ENCODE measurements at regions not wholly inside any gene's neighbourhood (a gene's known extent, or its start where the extent isn't known, plus 50 kb on each side); places are given as distances from the start of the nearest gene placed in this dataset.
"Not testable (repeated sequence)": the region's sequence is repeated elsewhere in the genome, so short reads cannot be mapped to it uniquely, and the experiment has no call there.

DNA sequence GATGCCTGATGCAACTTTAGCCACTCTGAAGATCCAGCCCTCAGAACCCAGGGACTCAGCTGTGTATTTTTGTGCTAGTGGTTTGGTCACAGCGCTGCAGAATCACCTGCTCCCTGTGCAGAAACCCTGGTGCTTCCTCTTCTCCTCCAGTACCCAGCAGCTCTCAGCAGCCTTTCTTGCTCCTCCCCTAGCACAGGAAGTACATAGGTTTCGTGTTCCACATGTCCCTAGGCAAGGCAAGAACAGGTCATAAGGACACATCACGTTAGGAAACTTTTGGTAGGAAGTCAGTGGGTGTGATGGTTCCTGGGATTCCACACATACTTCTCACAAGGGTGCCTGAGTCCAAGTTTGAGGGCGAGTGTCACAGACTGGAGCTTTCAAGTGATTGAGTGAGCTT is 167.9 kb upstream of the PRSS1 start:
- no peak for FAIRE-seq

DNA sequence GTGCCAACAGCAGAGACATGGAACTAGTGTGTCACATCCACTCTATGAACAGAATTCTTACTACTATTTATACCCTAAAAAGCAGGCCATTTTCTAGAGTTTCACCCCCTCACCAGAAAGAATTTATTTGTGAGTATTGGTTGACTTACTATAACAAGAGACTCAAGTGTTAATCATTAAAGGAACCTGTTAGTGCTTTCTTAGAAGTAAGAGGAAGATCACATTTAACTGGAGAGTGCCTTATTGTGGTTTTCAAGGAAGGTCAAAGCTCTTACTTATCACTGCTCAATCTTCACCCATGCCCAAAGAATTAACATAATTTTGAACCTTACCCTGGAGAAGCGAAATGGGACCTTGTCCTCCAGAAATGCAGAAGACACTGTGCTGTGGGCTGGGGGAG is 169.3 kb upstream of the PRSS1 start:
- FAIRE-seq (no peak), DNase-seq (ENCODE audit: low spot score in 2 of 2) (no peak)

More for the DNA sequence above, 167.9 kb upstream of the PRSS1 start:
- no peak for DNase-seq (ENCODE audit: low spot score in 2 of 2)

DNA sequence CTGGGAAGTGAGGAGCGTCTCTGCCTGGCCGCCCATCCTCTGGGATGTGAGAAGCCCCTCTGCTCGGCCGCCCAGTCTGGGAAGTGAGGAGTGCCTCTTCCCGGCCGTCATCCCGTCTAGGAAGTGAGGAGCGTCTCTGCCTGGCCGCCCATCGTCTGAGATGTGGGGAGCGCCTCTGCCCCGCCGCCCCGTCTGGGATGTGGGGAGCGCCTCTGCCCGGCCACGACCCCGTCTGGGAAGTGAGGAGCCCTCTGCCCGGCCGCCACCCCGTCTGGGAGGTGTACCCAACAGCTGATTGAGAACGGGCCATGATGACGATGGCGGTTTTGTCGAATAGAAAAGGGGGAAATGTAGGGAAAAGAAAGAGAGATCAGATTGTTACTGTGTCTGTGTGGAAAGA is 173.9 kb upstream of the PRSS1 start:
- not testable (repeated sequence) for FAIRE-seq; DNase-seq (ENCODE audit: low spot score in 2 of 2)

DNA sequence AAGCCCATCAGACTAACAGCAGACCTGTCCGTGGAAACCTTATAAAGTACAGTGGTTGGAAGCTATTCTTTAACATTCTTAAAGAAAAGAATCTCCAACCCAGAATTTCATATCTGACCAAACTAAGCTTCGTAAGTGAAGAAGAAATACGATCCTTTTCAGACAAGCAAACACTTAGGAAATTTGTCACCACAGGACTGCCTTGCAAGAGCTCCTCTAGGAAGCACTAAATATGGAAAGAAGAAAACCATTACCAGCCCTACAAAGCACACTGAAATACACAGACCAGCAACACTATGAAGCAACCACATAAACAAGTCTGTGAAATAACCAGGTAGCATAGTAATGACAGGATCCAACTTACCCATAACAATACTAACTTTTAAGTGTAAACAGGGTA is 177.7 kb upstream of the PRSS1 start:
- no peak for FAIRE-seq
- no peak for DNase-seq (ENCODE audit: low spot score in 2 of 2)

DNA sequence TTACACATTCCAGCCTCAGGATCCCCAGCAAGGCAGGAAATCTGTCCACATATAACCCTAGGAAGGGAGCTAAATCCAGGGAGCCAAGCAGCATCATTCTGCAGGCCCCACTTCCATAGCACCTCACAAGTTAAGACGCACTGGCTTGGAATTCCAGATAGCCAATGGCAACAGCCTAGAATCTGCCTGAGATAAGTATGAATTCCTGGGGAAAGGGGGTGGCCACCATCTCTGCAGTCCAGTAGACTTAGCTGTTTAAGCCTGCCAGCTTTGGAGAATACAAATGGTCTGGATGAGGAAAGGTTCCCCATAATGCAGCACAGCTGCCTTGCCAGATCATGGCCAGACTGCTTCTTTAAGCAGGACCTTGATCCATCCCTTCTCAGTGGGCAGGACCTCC is 179.4 kb upstream of the PRSS1 start:
- DNase-seq (ENCODE audit: low spot score in 2 of 2), result no peak
- FAIRE-seq, result no peak

DNA sequence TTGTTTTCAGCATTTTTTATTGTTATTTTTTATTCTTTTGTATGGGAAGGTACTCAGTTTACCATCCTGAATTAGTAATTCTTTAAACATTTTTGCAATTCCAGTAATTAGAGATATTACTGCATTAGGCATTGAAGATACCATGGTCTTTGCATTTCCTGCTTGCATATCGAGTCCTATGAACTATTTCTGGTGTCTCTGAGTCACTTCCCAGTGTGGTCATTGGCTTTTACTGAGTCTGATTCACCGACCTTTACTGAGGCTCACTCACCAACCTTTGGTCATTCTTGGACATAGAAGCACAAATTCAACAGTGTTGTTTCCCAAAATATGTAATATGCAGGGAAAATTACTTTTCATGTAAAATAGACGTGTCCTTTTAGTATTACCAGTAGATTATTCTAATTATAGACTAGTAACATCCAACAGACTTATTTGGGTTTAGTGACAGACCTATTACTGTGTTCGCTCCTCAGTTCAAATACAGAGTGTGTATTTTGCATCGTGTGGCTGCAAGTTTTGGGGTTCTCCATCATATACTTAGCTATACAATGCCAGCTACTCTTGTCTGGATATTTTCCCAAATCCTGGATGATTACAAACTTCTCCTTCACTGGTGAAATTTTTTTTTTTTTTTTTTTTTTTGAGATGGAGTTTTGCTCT is 180.7 kb upstream of the PRSS1 start:
- DNase-seq (ENCODE audit: low spot score in 2 of 2), result no peak
- FAIRE-seq, result no peak

DNA sequence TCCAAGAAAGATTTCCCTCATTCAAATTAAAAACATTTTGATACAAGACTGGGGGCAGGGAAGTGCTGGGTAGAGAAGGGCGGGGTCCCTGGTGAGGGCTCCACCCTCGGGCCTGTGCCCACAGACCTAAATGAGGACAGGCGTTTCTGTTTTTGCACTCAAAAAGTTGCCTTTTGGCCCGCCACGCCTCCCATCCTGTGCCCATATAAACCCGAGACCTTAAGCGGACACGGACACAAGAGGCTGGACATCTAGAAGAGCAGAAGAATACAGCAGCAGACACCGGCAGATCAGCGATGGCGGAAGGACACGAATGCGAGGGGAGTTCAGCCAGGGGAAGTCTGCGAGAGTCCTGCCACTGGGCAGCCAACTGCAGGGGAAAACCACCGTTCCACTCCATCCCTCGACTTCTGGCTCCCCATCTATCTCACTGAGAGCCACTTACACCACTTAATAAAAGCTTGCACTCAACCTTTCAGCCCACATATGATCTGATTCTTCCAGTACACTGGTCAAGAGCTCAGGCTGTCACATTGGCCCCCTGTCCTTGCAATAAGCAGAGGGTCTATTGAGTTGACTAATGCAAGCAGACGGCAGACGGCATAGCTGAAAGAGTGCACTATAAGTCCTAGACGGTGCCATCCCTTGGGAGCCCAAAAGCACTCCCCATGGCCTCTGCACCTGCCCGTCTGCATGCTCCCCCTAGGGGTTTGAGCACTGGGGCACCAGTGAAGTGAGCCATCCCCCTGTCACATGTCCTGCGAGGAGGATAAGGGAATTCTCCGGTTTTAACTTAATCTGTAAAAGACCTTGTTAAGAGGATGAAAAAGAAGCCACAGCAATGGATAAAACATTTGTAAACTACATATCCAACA is 181.8 kb upstream of the PRSS1 start:
- no peak for FAIRE-seq
- no peak for DNase-seq (ENCODE audit: low spot score in 2 of 2)

DNA sequence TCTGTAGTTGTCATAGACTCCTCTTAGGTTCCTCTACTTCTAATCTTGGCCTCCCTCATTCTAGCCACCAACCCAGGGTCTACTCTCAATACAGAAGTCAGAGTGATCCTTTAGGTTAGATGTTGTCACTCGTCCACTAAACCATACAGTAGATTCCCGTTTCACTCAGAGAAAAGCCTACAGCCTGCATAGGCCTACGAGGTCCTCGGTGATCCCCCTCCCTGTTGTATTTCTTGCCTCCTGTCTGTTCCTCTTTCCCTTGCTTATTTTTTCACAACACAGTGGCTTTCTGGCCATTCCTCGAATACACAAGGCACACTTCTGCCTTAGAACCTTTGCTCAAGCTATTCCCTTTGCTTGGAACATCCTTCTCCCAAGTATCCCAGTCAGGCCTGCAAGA is 183.0 kb upstream of the PRSS1 start:
- no peak for FAIRE-seq
- no peak for DNase-seq (ENCODE audit: low spot score in 2 of 2)

DNA sequence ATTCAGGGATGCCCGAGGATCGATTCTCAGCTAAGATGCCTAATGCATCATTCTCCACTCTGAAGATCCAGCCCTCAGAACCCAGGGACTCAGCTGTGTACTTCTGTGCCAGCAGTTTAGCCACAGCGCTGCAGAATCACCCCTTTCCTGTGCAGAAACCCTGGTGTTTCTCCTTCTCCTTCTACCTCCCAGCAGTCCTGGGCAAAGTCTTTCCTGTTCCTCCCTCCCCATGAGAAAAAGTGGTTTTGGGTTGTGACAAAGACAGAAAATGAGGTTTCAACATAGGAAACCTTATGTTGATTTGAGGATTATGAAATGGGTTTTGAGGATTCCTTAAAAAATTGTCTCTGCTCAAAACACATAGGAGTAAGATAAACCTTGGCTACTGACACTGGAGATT is 185.1 kb upstream of the PRSS1 start:
- FAIRE-seq; DNase-seq (ENCODE audit: low spot score in 2 of 2): not testable (repeated sequence)

DNA sequence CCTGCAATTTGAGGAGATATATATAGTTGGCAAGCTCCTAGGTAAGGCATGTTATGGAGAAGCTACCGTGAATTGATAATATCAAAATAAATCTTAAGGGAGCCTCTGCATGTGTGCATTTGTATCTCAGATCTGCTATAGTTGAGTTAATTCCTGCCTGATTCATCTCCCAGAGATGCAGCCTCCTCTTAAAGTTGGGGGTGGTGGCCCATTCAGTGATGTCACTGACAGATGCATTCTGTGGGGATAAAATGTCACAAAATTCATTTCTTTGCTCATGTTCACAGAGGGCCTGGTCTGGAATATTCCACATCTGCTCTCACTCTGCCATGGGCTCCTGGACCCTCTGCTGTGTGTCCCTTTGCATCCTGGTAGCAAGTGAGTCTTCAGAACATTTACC is 185.8 kb upstream of the PRSS1 start:
- FAIRE-seq (no peak), DNase-seq (ENCODE audit: low spot score in 2 of 2) (no peak)

DNA sequence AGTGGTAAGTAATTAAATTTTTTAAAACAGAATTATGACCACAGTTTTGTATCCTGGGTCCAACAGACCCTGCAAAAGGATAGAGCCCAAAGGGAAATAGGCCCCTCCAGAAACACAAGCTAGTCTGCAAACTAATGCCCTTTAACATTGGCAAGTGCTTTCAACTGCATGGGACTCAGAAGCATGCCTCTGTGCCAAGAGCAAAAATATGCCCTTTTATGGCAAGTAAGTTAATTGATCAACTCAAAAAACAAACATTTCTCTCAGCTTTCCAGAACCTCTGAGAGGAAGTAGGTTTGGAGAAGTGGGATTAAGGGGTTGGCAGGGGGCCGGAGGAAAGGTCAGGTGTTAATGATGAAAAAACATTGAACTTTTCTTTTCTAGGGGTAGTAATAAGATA is 186.6 kb upstream of the PRSS1 start:
- no peak for FAIRE-seq

DNA sequence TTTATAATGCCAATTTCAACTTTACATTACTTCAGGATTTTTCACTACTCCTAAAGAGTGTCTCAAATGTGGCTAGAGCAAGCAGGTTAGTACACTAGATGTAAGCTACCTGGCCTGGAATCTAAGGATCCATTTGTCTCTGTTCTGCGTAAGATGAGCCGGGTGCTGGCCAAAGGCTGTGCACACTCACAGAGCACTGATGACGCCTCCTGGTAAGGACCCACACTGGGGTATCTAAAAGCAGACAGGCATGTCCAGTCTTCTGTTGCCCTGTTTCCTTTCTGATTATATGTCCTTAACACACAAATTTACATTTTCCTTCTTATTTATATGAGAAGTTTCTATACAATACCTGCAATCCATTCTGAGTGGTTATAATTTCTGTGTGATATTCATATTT is 187.9 kb upstream of the PRSS1 start:
- not testable (repeated sequence) for DNase-seq (ENCODE audit: low spot score in 2 of 2); FAIRE-seq

More for the DNA sequence above, 186.6 kb upstream of the PRSS1 start:
- DNase-seq (ENCODE audit: low spot score in 2 of 2), result no peak

DNA sequence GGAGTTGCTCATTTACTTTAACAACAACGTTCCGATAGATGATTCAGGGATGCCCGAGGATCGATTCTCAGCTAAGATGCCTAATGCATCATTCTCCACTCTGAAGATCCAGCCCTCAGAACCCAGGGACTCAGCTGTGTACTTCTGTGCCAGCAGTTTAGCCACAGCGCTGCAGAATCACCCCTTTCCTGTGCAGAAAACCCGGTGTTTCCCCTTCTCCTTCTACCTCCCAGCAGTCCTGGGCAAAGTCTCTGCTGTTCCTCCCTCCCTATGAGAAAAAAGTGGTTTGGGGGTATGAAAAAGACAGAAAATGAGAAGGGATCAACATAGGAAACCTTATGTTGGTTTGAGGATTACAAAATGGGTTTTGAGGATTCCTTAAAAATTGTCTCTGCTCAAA is 188.5 kb upstream of the PRSS1 start:
- FAIRE-seq; DNase-seq (ENCODE audit: low spot score in 2 of 2): not testable (repeated sequence)

DNA sequence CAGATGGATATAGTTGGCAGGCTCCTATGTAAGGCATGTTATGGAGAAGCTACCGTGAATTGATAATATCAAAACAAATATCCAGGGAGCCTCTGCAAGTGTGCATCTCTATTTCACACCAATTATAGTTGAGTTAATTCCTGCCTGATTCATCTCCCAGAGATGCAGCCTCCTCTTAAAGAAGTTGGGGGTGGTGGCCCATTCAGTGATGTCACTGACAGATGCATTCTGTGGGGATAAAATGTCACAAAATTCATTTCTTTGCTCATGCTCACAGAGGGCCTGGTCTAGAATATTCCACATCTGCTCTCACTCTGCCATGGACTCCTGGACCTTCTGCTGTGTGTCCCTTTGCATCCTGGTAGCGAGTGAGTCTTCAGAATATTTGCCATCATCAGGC is 189.1 kb upstream of the PRSS1 start:
- DNase-seq (ENCODE audit: low spot score in 2 of 2) (no peak), FAIRE-seq (no peak)

DNA sequence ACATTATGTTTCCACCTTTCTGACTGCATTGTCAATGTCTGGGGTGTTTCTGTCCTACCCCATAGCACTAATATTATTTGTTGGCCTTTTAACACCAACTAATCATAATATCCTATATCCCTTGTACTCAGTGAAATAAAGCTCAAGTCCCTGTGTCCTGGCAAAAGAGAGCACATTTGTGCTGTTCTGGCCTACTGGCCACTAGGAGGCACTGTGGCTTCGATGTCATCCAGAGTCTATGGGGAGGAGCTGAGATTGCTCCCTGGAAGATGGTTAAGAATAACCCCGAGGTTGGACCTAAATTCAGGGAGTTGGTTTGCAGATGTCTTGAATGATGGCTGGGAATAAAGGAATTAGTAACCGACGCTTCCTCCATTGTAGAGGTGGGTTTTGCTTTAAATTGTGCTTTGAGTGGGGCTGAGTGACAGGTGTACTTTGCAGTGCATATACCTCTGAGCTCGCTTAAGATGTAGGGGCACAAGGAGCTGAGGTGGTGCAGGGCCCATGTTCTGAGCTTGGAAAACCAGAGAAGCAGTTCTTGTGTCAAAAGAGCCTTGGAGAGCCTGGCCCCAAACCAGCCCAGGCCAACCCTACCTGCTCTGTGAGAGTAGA is 191.2 kb upstream of the PRSS1 start:
- DNase-seq (ENCODE audit: low spot score in 2 of 2), result no peak
- FAIRE-seq, result no peak

DNA sequence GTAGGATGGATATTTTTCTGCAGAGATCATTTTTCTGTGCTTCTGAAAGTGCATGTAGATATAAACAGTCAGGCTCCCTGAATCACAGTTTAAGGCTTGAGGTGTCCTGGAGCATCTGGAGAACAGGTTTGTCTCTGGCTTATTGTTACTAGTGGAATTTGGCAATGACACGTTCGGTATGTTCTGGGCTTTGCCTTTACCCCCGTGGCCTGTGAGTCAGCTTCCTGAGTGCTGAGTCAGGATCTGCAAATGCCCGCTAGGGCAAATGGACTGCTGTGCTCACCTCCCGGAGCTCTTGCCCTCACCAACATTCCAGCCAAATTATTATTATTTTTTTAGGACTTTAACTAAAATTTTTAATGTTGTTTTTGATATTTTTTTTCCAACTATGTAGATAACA is 192.5 kb upstream of the PRSS1 start:
- FAIRE-seq (no peak), DNase-seq (ENCODE audit: low spot score in 2 of 2) (no peak)

DNA sequence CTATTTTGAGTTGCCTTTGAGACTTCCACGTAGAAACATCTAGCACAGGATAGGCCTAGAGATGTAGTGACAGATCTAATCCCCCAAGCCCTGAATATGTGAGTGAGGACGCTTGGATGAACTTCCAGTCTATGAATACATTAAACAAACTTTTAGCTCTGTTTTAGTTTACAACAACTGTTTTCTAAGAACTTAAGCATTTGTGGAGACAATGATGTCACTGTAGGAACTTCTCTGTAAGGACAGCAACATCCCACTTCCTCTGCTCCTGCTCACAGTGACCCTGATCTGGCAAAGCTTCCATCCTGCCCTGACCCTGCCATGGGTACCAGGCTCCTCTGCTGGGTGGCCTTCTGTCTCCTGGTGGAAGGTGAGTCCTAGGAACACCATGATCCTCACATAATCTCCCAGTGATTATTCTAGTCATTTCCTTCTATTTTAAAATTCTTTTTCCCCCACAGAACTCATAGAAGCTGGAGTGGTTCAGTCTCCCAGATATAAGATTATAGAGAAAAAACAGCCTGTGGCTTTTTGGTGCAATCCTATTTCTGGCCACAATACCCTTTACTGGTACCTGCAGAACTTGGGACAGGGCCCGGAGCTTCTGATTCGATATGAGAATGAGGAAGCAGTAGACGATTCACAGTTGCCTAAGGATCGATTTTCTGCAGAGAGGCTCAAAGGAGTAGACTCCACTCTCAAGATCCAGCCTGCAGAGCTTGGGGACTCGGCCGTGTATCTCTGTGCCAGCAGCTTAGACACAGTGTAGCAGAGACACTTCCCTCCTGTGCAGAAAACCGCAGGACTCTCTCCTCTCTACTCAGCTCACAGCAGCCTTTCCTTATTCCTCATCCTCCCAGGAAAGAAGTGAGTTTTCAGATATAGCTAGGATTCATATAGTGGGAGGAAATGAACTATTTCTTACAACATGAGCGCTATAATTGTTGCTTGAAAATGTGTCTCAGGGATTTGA is 194.4 kb upstream of the PRSS1 start:
- no peak for DNase-seq (ENCODE audit: low spot score in 2 of 2)
- no peak for FAIRE-seq

DNA sequence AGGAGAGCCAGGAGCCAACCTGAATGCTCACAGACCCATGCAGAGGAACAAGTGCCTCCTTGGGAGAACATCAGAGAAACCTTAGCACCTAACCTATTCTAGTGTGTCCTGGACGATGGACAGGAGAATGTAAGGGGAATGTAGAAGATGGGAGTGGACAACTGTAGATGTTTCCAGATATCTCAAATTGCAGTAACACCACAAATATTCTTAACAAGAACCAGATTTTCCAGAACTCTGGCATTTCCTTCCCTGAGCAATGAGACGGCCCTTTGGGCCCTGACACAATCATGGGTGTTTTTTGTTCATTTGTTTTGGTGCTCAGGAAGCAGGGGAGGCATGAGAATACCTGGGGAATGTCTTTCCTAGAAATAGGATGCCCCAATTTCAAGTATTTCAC is 196.1 kb upstream of the PRSS1 start:
- DNase-seq (ENCODE audit: low spot score in 2 of 2) (no peak), FAIRE-seq (no peak)

DNA sequence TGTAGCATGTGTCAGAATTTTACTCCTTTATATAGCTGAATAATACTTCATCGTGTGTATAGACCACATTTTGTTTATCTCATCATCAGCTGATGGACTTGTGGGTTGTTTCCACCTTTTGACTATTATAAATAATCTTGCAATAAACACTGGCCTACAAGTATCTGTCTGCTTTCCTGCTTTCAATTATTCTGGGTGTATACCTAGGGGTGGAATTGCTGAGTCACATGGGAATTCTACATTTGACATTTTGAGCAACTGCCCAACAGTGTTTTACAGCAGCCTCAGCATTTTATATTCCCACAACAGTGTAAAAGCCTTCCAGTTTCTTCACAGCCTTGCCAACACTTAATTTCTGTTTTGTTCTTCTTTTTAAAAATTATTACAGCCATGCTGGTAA is 200.3 kb upstream of the PRSS1 start:
- FAIRE-seq (no peak), DNase-seq (ENCODE audit: low spot score in 2 of 2) (no peak)

DNA sequence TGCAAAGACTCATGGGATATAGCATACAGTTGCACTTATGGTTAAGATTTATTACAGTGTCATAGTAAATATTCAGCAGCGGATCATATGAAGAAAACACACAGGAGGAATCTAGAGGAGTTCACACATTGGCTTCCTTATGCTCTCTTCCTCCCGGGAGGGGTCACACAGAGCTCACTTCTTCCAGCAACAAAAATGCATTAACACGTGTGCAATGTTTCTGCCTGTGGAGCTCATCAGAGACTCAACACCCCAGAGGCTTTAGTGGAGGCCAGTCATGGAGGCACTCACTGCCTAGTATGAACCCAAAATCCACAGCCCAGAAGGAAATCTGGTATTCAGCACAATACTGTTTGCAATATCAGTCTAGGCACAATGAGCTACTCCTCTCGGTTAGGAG is 202.8 kb upstream of the PRSS1 start:
- FAIRE-seq (no peak), DNase-seq (ENCODE audit: low spot score in 2 of 2) (no peak)

Data from frontal cortex (tissue), 3 donors.